Immature natural killer cell (primary cell): ENCODE measurements at regions not wholly inside any gene's neighbourhood (a gene's known extent, or its start where the extent isn't known, plus 50 kb on each side); places are given as distances from the start of the nearest gene placed in this dataset.

Experiments
- DNase-seq, 3 donors: peaks; one replicate each; pipeline ENCODE4 v3.0.0; 2022; ENCODE audit warnings: mixed read lengths in 1 of 3
- H3K27ac Mint-ChIP-seq, 6 donors: one replicate each; pipeline ENCODE4 v1.8.0; 2020; ENCODE audit warnings: mixed read lengths in 6 of 6, mild to moderate bottlenecking in 5 of 6, inconsistent platforms in 4 of 6, moderate library complexity in 3 of 6
- H3K27me3 Mint-ChIP-seq, 3 donors: one replicate each; pipeline ENCODE4 v1.8.0; 2020 to 2021; ENCODE audit warnings: low read depth in 3 of 3, mild to moderate bottlenecking in 3 of 3, mixed read lengths in 3 of 3, moderate library complexity in 3 of 3, inconsistent platforms in 1 of 3
- H3K36me3 Mint-ChIP-seq, 3 donors: one replicate each; pipeline ENCODE4 v1.8.0; 2020; ENCODE audit warnings: mixed read lengths in 3 of 3, inconsistent platforms in 2 of 3, mild to moderate bottlenecking in 2 of 3
- H3K4me1 Mint-ChIP-seq, 2 donors: one replicate each; pipeline ENCODE4 v1.8.0; 2020; ENCODE audit warnings: inconsistent platforms in 2 of 2, mild to moderate bottlenecking in 2 of 2, mixed read lengths in 2 of 2, moderate library complexity in 1 of 2
- H3K4me3 Mint-ChIP-seq, 5 donors: one replicate each; pipeline ENCODE4 v1.8.0; 2020; ENCODE audit warnings: mild to moderate bottlenecking in 5 of 5, mixed read lengths in 5 of 5, inconsistent platforms in 3 of 5, moderate library complexity in 3 of 5
- H3K9me3 Mint-ChIP-seq, 6 donors: one replicate each; pipeline ENCODE4 v1.8.0; 2020; ENCODE audit warnings: mild to moderate bottlenecking in 6 of 6, mixed read lengths in 6 of 6, inconsistent platforms in 4 of 6, moderate library complexity in 3 of 6

DNA sequence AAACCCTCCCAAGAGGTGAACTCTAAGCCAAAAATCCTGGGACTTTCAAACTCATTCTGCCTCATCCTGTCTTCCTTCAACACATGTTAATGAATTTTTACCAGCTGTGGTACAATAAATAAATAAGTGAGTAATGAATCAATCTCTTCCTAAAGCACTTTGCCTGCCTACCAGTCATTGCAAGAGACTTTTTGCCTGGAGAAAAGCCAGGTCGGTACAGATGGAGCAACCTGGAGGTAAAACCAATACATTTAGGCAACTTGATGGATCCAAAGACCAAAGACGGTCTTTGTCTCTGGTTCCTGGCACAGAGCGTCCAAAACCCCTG lies 324.2 kb downstream of the PMP22 start:
- Mint-ChIP-seq H3K9me3 (no peaks in the 10 kb centered on the region), H3K4me1 (no peaks in the 10 kb centered on the region), H3K27me3 (peaks cover 2 to 6% (median 3%) of the 10 kb centered on the region in 3 donors), H3K36me3 (no peaks in the 10 kb centered on the region), H3K27ac (no peak overlapping the region), H3K4me3 (no peak overlapping the region)
- DNase-seq = no peak

DNA sequence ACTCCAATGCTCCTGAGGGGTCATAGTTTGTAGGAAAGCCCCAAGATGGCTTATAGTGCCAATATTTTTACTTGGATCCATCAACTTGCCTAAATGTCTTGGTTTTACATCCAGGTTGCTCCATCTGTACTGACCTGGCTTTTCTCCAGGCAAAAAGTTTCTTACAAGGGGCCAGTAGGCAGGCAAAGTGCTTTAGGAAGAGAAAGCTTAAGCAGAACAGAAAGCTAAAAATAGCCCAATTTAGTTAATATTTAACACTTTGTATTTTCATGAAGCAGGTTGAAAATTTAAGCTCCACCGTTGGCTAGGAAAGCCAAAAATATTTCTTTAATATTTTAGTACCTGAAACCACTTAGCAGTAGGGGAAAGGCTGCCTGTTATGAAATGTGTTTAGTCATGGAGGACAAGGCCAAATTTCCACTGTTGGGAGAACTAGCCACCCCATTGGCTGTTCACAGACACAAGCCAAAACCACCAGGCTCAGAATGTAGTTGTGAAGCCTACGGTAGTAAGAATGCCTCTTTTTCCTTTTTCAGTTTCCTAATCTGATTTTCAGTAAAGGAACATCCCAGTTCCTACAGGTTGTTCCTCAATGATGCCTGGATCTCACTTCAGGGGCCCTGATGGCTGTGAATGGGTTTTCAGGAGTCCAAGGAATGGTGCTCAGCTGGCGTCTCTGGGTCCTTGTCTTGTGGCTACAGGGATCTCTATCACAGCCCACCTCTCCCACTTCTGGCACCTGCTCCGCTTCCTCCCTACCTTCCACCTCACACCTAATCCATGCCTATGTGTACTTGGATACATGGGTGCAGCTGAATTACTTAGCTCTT lies 324.8 kb downstream of the PMP22 start:
- Mint-ChIP-seq H3K27ac (no peak overlapping the region), H3K36me3 (no peaks in the 10 kb centered on the region), H3K4me3 (no peak overlapping the region), H3K9me3 (no peaks in the 10 kb centered on the region), H3K4me1 (no peaks in the 10 kb centered on the region), H3K27me3 (peaks cover 2 to 6% (median 3%) of the 10 kb centered on the region in 3 donors)
- DNase-seq = no peak

DNA sequence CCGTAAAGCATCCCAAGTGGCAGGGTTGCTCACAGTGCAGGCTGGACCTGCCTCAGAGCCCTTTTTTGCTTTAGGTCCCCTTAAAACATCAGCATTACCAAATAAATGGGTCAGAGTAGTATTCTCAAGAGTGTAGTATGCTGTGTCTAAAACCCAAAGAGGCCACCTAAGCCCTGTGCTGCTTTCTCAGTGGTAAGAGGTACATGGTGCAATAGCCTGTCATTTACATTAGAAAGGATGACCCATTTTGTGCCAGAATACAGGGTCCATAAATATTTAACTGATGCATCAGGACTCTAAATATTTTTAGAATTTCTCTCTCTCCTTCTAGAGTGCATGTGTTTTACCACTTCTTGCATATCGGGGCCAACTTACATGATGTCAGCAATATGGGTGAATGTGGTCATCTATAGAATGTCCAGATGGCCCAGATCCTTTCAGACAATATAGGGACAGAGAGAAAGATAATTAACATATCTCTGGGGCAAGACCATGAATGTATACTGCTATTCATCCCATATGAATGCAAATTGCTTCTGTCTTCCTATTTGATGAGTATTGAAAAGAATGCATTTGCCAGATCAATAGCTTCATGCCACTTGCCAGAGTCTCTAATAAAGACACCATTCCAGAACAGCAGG lies 329.2 kb downstream of the PMP22 start:
- no peaks in the 10 kb centered on the region for H3K4me1 Mint-ChIP-seq
- no peaks in the 10 kb centered on the region for H3K36me3 Mint-ChIP-seq
- H3K27me3 Mint-ChIP-seq = peaks cover 2 to 7% (median 5%) of the 10 kb centered on the region in 3 donors
- H3K4me3 Mint-ChIP-seq = no peak overlapping the region
- H3K27ac Mint-ChIP-seq = no peak overlapping the region
- no peak for DNase-seq
- H3K9me3 Mint-ChIP-seq = no peaks in the 10 kb centered on the region

DNA sequence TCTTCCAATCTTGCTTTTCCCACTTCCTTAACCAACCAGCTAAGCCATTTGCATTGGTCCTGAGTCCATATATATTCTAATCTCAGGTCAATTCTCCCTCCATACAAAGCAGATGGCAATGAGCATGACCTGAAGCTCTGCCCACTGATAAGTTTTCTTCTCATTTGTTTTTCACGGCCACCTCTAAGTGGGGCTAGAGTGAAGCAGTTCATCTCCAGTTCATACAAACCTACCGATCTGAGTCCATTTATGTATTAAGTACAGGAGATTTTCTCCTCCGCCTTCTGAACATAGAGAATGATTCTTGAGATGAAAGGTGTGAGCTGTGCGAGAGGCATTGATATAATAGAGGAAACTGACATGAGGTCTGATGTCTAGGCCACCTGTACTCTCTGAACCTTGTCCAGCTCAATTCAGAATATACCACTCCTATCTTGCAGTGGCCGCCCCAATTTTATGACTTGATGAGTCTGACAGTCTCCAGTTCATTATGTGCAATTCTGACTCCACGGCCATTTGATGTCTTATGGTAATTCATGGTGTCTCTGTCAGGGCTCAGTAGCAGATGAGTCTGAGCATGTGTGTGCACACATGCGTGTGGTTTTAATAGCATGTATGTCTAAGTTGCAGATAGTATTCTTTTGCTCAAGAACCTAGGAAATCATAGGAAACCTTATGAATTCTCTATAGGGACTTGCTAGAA lies 329.8 kb downstream of the PMP22 start:
- Mint-ChIP-seq H3K9me3 (no peaks in the 10 kb centered on the region), H3K4me1 (no peaks in the 10 kb centered on the region), H3K27ac (no peak overlapping the region), H3K27me3 (peaks cover 2 to 6% (median 5%) of the 10 kb centered on the region in 3 donors), H3K36me3 (no peaks in the 10 kb centered on the region), H3K4me3 (no peak overlapping the region)
- DNase-seq = no peak

DNA sequence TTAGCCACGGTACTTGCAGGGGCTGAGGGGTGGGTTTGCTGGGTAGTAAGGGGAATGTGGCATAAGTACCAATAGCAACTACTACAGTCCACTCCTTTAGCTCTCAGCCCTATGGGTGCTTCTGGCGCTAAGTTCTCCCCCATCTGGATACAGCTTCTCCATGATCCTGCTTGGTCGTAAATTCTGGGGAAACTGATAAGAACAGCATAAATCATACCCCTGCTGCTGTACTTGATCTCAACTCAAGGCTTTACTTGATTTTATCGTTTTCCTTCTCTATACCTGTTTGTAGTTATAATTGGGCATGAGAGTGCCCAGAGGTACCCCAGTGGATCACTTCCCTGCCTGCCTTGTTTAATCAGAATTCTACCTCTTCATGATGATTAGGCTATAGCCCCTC lies 331.4 kb downstream of the PMP22 start:
- H3K36me3 Mint-ChIP-seq = no peaks in the 10 kb centered on the region
- peaks cover 2 to 5% (median 3%) of the 10 kb centered on the region in 3 donors for H3K27me3 Mint-ChIP-seq
- H3K9me3 Mint-ChIP-seq = no peaks in the 10 kb centered on the region
- H3K27ac Mint-ChIP-seq = no peak overlapping the region
- DNase-seq = no peak
- no peaks in the 10 kb centered on the region for H3K4me1 Mint-ChIP-seq
- no peak overlapping the region for H3K4me3 Mint-ChIP-seq

DNA sequence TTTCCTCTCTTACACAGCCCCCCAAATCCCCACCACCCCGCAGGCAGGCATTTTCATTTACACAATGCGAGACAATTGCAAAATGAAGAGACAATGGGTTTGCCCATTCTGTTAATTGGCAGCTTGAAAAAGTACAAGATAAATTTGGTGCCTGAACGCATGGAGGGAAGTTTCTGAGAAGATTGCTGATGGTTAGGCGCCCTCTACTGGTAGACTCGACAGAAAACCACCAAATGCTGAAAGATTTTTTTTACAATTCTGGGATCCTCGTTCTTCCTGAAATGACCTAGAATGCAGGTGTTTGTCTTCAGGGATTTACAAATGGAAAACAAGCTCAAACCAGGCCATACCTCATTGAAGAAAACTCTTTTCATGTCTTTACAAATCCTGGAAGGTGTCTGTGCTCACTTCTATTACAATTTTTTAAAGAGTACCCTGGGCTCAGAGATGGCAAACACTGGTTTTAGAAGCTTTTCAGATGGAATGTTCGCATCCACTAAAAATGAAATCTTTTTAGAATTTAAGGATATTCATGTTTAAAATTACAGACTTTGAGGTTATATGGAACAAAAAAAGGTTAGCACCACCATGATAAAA lies 338.5 kb downstream of the PMP22 start:
- H3K4me3 Mint-ChIP-seq = no peak overlapping the region
- H3K36me3 Mint-ChIP-seq = no peaks in the 10 kb centered on the region
- no peaks in the 10 kb centered on the region for H3K4me1 Mint-ChIP-seq
- peak; percentile 40 to 58 (median 45) for DNase-seq
- H3K27ac Mint-ChIP-seq = no peak overlapping the region
- no peaks in the 10 kb centered on the region for H3K9me3 Mint-ChIP-seq
- H3K27me3 Mint-ChIP-seq = peaks cover 0 to 7% (median 3%) of the 10 kb centered on the region in 3 donors

DNA sequence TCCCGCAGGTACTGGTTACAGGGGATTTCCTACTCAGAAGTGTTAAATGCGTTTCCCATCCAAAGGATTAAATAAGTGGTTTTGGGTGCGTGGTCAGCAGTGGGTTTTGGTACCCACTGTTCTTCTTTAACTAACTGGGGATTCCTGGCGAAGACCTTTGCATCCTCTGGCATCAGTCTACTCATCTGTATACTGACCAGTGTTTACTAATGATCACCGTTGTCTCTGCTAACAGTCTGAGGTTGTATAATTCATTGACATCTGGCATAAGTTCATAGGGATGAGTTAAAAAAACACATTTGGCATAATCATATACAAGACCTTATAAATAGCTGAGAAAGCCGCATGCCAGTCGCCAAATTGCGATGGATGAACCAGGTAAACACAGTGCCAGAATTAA lies 339.1 kb downstream of the PMP22 start:
- no peak overlapping the region for H3K4me3 Mint-ChIP-seq
- H3K36me3 Mint-ChIP-seq = no peaks in the 10 kb centered on the region
- H3K9me3 Mint-ChIP-seq = no peaks in the 10 kb centered on the region
- H3K27me3 Mint-ChIP-seq = peaks cover 0 to 7% (median 3%) of the 10 kb centered on the region in 3 donors
- no peaks in the 10 kb centered on the region for H3K4me1 Mint-ChIP-seq
- no peak for DNase-seq
- H3K27ac Mint-ChIP-seq = no peak overlapping the region

DNA sequence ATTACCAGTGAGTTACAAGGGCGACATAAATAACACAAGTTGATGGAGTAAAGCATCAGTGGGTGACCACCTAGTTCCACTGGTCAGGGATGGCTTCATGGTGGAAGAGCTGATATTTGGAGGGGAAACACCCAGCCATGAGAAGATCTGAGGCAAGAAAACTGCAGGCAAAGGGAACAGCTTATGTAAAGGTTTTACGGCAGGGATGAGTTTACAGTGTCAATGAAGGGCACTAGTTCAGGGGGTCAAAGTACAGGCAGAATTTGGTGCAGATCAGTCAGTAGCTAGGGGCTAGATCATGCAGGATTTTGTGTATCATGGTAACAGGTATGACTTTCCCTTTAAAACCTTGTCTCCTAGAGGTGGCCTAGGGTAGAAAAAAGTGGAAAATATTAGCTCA lies 339.6 kb downstream of the PMP22 start:
- peaks cover 0 to 7% (median 3%) of the 10 kb centered on the region in 3 donors for H3K27me3 Mint-ChIP-seq
- H3K4me3 Mint-ChIP-seq = no peak overlapping the region
- no peak overlapping the region for H3K27ac Mint-ChIP-seq
- H3K9me3 Mint-ChIP-seq = no peaks in the 10 kb centered on the region
- no peak for DNase-seq
- H3K4me1 Mint-ChIP-seq = no peaks in the 10 kb centered on the region
- H3K36me3 Mint-ChIP-seq = no peaks in the 10 kb centered on the region

DNA sequence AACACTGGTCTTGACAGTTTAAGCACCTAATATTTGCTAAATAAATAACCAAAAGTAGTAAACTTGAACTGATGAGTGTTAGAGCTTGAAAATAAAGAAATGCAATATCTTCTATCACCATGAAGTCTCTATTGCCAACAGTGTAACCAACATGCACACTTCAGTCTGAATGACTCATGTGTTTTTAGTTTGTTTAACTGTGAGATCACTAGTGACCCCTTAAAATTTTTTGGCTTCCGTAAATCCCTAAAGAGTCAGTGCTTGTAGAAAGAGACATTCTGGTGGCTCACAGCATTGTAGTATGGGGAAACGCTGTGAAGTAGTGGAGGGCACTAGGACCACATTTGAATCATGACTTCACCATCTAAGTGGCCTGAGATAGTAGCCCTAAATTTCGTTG lies 341.1 kb downstream of the PMP22 start:
- Mint-ChIP-seq H3K27me3 (peaks cover 2 to 7% (median 3%) of the 10 kb centered on the region in 3 donors), H3K4me1 (no peaks in the 10 kb centered on the region), H3K4me3 (no peak overlapping the region), H3K36me3 (no peaks in the 10 kb centered on the region), H3K27ac (no peak overlapping the region), H3K9me3 (no peaks in the 10 kb centered on the region)
- DNase-seq = no peak

DNA sequence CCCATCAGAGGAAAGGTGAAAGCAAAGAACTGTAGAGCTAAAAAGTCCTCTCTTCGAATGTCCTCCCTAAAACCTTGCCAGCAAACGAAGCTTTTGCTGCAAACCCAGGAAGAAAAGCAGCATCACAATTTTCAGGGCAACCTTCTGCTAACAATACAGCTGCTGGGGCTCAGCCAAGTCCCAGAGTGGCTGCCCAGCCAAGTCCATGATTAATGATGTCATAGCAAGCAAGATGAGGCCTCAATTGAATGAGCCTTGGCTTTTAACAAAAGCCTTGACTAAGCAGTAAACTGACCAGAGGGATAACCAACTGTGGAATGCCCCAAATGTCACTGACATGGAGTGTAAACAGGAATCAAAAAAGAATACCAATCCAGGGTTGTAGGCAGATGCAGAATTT lies 342.7 kb downstream of the PMP22 start:
- DNase-seq = no peak
- Mint-ChIP-seq H3K9me3 (no peaks in the 10 kb centered on the region), H3K4me3 (no peak overlapping the region), H3K27ac (no peak overlapping the region), H3K27me3 (peaks cover 0 to 6% (median 2%) of the 10 kb centered on the region in 3 donors), H3K4me1 (no peaks in the 10 kb centered on the region), H3K36me3 (no peaks in the 10 kb centered on the region)

DNA sequence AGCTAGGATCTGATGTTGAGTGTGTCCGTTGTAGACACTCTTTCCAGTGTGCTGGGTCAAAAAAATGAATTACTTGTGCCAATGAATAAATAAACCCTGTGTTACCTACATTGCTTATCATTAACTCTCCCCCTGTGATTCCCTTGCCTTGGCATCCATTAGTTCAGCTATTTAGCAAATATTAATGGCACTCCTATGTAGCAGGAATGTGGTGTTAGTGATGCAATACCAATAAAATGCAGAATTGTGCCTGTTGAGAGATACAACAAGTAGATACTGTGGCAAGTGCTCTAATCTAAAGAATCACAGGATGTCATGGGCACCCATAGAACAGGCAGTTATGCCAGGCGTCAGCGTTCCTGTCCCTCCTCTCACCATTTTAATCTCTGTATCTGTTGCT lies 343.2 kb downstream of the PMP22 start:
- no peaks in the 10 kb centered on the region for H3K9me3 Mint-ChIP-seq
- DNase-seq = no peak
- no peak overlapping the region for H3K27ac Mint-ChIP-seq
- no peak overlapping the region for H3K4me3 Mint-ChIP-seq
- H3K27me3 Mint-ChIP-seq = peaks cover 0 to 6% (median 2%) of the 10 kb centered on the region in 3 donors
- no peaks in the 10 kb centered on the region for H3K36me3 Mint-ChIP-seq
- H3K4me1 Mint-ChIP-seq = no peaks in the 10 kb centered on the region

DNA sequence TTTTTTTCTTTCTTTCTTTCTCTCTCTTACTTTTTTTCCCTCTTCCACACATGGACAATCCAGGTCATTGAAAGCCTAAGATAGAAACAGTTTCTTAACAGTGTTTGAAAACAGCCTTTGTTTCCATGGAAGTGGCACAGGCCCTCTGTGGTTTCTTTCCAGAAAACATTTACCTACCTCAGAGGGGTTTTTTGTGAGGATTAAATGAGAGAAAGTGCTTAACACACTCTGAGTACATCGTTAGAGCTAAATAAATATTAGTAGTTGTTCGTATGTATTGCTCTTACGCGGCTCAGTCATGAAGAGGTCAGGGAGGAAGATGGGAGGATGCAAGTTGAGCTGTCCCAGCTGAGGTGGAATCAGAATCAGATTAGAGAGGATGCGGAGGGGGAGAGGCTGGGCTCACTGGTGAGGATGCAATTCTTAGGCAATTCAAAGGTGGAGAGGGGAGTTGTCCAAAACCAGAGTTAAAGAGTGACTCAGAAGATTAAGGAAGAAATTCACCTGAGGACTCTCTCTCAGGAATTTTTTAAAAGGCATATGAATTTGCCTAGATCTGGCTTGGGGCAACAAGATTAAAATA lies 345.4 kb downstream of the PMP22 start:
- no peak overlapping the region for H3K27ac Mint-ChIP-seq
- no peak for DNase-seq
- peaks cover 0 to 10% (median 2%) of the 10 kb centered on the region in 3 donors for H3K27me3 Mint-ChIP-seq
- no peak overlapping the region for H3K4me3 Mint-ChIP-seq
- no peaks in the 10 kb centered on the region for H3K4me1 Mint-ChIP-seq
- H3K36me3 Mint-ChIP-seq = no peaks in the 10 kb centered on the region
- H3K9me3 Mint-ChIP-seq = no peaks in the 10 kb centered on the region

DNA sequence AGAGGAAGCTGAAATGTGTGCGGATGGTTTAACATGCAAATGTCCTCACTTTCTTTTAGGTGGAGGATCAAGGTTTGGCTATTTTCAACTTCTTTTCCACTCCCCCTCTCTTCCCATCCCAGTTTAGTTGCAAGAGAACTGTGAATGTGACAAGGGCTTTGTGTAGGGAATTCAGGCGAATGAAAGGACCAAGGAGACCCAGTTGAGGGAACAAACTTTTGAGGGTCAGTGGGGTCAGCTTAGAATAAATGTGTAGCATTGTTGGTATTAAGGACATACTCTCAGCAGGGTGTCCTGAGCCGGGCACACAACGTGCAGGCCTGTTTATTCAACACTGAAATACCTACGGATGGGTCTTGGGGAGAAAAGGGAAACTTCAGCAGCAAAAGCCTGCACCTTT lies 346.0 kb downstream of the PMP22 start:
- Mint-ChIP-seq H3K27ac (no peak overlapping the region), H3K36me3 (no peaks in the 10 kb centered on the region), H3K4me1 (no peaks in the 10 kb centered on the region), H3K27me3 (peaks cover 0 to 10% (median 5%) of the 10 kb centered on the region in 3 donors), H3K9me3 (no peaks in the 10 kb centered on the region), H3K4me3 (no peak overlapping the region)
- DNase-seq = no peak

DNA sequence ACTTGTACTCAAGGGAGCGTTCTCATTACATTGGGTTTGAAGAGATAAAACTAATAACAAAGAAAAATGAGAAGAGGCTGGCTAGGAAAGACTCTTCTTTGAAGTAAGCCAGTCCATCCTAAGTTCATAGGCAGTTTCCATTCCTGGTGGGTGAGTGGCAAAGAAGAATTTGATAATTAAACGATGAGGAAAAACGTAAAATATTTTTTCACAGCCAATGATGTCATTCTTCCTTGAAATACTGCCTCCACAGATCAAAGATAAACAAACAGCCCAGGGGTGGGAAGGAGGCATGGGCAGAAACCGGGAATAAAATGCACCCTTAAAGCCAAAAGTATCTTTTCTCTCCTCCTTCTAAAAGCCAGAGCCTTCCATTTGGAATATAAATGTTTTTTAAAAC lies 346.6 kb downstream of the PMP22 start:
- DNase-seq = no peak
- H3K27me3 Mint-ChIP-seq = peaks cover 0 to 10% (median 9%) of the 10 kb centered on the region in 3 donors
- H3K36me3 Mint-ChIP-seq = no peaks in the 10 kb centered on the region
- H3K4me1 Mint-ChIP-seq = no peaks in the 10 kb centered on the region
- no peak overlapping the region for H3K4me3 Mint-ChIP-seq
- peaks cover 0 to 2% (median 0%) of the 10 kb centered on the region in 6 donors for H3K9me3 Mint-ChIP-seq
- no peak overlapping the region for H3K27ac Mint-ChIP-seq
